ENCODE measurements at regions not wholly inside any gene's neighbourhood (a gene's known extent, or its start where the extent isn't known, plus 50 kb on each side); places are given as distances from the start of the nearest gene placed in this dataset.
A peak's percentile ranks its signal among the peaks of the same experiment; 100 is the strongest.
"Not testable (repeated sequence)": the region's sequence is repeated elsewhere in the genome, so short reads cannot be mapped to it uniquely, and the experiment has no call there.

GRCh38 chr15:93932164-93932776, 299.1 kb upstream of the MCTP2 start:
- Histone ChIP-seq H3K4me3 (ENCODE audit: low read depth, low read length) (no peak overlapping the region), H3K27ac (no peak overlapping the region), H3K36me3 (replicated peaks) (no peaks in the 10 kb centered on the region), H3K27me3 (replicated peaks) (no peaks in the 10 kb centered on the region)
- no peak for DNase-seq
- in situ Hi-C loops (cut with HindIII; ENCODE audit: low pct_ligation_motif_present, low sequenced_read_pairs) = no loop called here
- TF ChIP-seq CTCF (IDR thresholded peaks at IDR 0.05; ENCODE audit: low read depth, low read length, missing control alignments) = no peak

GRCh38 chr15:93929375-93930094, 301.8 kb upstream of the MCTP2 start:
- Histone ChIP-seq H3K36me3 (replicated peaks) (no peaks in the 10 kb centered on the region), H3K27ac (peak overlapping the region; percentile 35), H3K4me3 (ENCODE audit: low read depth, low read length) (no peak overlapping the region), H3K27me3 (replicated peaks) (no peaks in the 10 kb centered on the region)
- no peak for TF ChIP-seq CTCF (IDR thresholded peaks at IDR 0.05; ENCODE audit: low read depth, low read length, missing control alignments)
- peak; percentile 91 for DNase-seq
- in situ Hi-C loops (cut with HindIII; ENCODE audit: low pct_ligation_motif_present, low sequenced_read_pairs) = no loop called here

GRCh38 chr15:93920204-93920603, 311.2 kb upstream of the MCTP2 start:
- no peak for DNase-seq
- no peak for TF ChIP-seq CTCF (IDR thresholded peaks at IDR 0.05; ENCODE audit: low read depth, low read length, missing control alignments)
- in situ Hi-C loops (cut with HindIII; ENCODE audit: low pct_ligation_motif_present, low sequenced_read_pairs) = no loop called here
- H3K27ac ChIP-seq = no peak overlapping the region
- no peak overlapping the region for H3K4me3 ChIP-seq (ENCODE audit: low read depth, low read length)
- H3K27me3 ChIP-seq (replicated peaks) = no peaks in the 10 kb centered on the region
- H3K36me3 ChIP-seq (replicated peaks) = no peaks in the 10 kb centered on the region

GRCh38 chr15:93918801-93919200, 312.6 kb upstream of the MCTP2 start:
- DNase-seq; in situ Hi-C loops (cut with HindIII; ENCODE audit: low pct_ligation_motif_present, low sequenced_read_pairs); H3K36me3 ChIP-seq (replicated peaks); H3K27ac ChIP-seq; H3K27me3 ChIP-seq (replicated peaks); H3K4me3 ChIP-seq (ENCODE audit: low read depth, low read length): not testable (repeated sequence)

GRCh38 chr15:93917181-93917580, 314.2 kb upstream of the MCTP2 start:
- H3K27ac ChIP-seq = no peak overlapping the region
- H3K27me3 ChIP-seq (replicated peaks) = no peaks in the 10 kb centered on the region
- DNase-seq = no peak
- in situ Hi-C loops (cut with HindIII; ENCODE audit: low pct_ligation_motif_present, low sequenced_read_pairs) = no loop called here
- TF ChIP-seq CTCF (IDR thresholded peaks at IDR 0.05; ENCODE audit: low read depth, low read length, missing control alignments) = no peak
- no peak overlapping the region for H3K4me3 ChIP-seq (ENCODE audit: low read depth, low read length)
- no peaks in the 10 kb centered on the region for H3K36me3 ChIP-seq (replicated peaks)

- in situ Hi-C loops (cut with HindIII; ENCODE audit: low pct_ligation_motif_present, low sequenced_read_pairs) = no loop called here
- H3K36me3 ChIP-seq (replicated peaks) = no peaks in the 10 kb centered on the region
- H3K4me3 ChIP-seq (ENCODE audit: low read depth, low read length) = no peak overlapping the region
- no peaks in the 10 kb centered on the region for H3K27me3 ChIP-seq (replicated peaks)
- no peak overlapping the region for H3K27ac ChIP-seq
- no peak for TF ChIP-seq CTCF (IDR thresholded peaks at IDR 0.05; ENCODE audit: low read depth, low read length, missing control alignments)
- DNase-seq = no peak
Measured at GRCh38 chr15:93913871-93914270, 317.5 kb upstream of the MCTP2 start.

Measured in brain microvascular endothelial cell (primary cell).